SK-N-MC (cell line): ENCODE measurements at regions not wholly inside any gene's neighbourhood (a gene's known extent, or its start where the extent isn't known, plus 50 kb on each side); places are given as distances from the start of the nearest gene placed in this dataset.

Source experiments
- EZH2 ChIP-seq: fragments of 200-600 bp; sonication (generic); IDR thresholded peaks from one replicate; pipeline ENCODE4 v1.6.1; 2017; ENCODE audit warnings: antibody characterized with exemption
- POLR2AphosphoS5 ChIP-seq: IDR thresholded peaks from 2 replicates; pipeline ENCODE4 v1.6.1; 2012; ENCODE audit warnings: mild to moderate bottlenecking, low read depth, low read length, borderline replicate concordance

DNA sequence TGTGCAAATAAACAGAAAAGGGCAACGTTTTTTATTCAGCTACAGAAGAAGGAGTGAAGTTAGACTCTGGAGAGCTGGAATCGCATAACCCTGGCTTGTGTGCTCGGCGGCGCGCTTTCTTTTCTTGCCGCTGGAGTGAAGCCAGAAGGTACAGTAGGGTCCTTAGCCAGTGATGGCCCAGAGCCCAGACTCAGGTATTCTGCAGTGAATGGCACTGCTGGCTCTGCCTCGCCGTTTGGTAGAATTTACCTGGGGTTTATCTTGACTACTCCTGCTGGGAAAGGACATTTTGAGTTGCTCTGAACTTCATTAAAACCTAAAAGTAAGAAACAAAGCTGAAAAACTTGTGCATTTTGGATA, 56.9 kb upstream of the TIAM2 start:
- TF ChIP-seq EZH2 (no peak), POLR2AphosphoS5 (no peak)
